IMR-90 (cell line): ENCODE measurements at regions not wholly inside any gene's neighbourhood (a gene's known extent, or its start where the extent isn't known, plus 50 kb on each side); places are given as distances from the start of the nearest gene placed in this dataset.
A peak's percentile ranks its signal among the peaks of the same experiment; 100 is the strongest.

ENCODE experiments used
- ATAC-seq: fragments of 200-7000 bp; cut with Tn5 transposase; 2 replicates; pipeline ENCODE4 v1.9.1; 2020; ENCODE audit warnings: low read depth, mild to moderate bottlenecking, moderate library complexity
- BruUV-seq: library from RNA; stranded (reverse); fragments of 400-500 nt; replicated peaks from 2 replicates; lab custom pipeline; 2021; lab: Mats Ljungman, UMichigan
- CTCF ChIA-PET: fragments of 300-600 bp; formaldehyde crosslinking; extraction: SDS; loops from one replicate; lab custom pipeline; 2021; ENCODE audit warnings: antibody characterized with exemption; lab: Yijun Ruan, JAX
- POLR2A ChIA-PET: fragments of 300-600 bp; sonication (Branson Sonifier 250); formaldehyde crosslinking; loops from one replicate; lab custom pipeline; 2022; ENCODE audit warnings: antibody characterized with exemption; ENCODE audit not compliant: unreplicated experiment; lab: Charles Lee
- DNase-seq: peaks from one replicate; pipeline ENCODE4 v3.0.0; 2013
- H2AFZ ChIP-seq: replicated peaks from 2 replicates; pipeline ENCODE3; 2013; ENCODE audit warnings: low read length, mild to moderate bottlenecking; ENCODE audit not compliant: poor library complexity
- H2AK5ac ChIP-seq: 2 replicates; pipeline ENCODE4 v1.6.1; 2013; ENCODE audit warnings: low read depth, low read length, inconsistent platforms
- H2AK9ac ChIP-seq: replicated peaks from 2 replicates; pipeline ENCODE3; 2013; ENCODE audit warnings: mild to moderate bottlenecking, low read depth, low read length, moderate library complexity; ENCODE audit not compliant: poor library complexity
- H2BK120ac ChIP-seq: 2 replicates; pipeline ENCODE4 v1.6.1; 2013; ENCODE audit warnings: low read depth, low read length, inconsistent platforms
- H2BK15ac ChIP-seq: 3 replicates; pipeline ENCODE4 v1.6.1; 2013; ENCODE audit warnings: low read depth, low read length, inconsistent platforms
- H2BK20ac ChIP-seq: 2 replicates; pipeline ENCODE4 v1.6.1; 2013; ENCODE audit warnings: low read depth, mild to moderate bottlenecking, inconsistent platforms, low read length, moderate library complexity
- H2BK5ac ChIP-seq: 2 replicates; pipeline ENCODE4 v1.6.1; 2013; ENCODE audit warnings: mild to moderate bottlenecking, low read depth, low read length, inconsistent platforms; ENCODE audit not compliant: poor library complexity, severe bottlenecking
- H3K14ac ChIP-seq: replicated peaks from 2 replicates; pipeline ENCODE4 v1.6.1; 2013; ENCODE audit warnings: low read depth, low read length, inconsistent platforms
- H3K18ac ChIP-seq: 2 replicates; pipeline ENCODE4 v1.6.1; 2013; ENCODE audit warnings: low read depth, low read length, control low read depth
- H3K23ac ChIP-seq: 2 replicates; pipeline ENCODE4 v1.6.1; 2013; ENCODE audit warnings: low read depth, low read length, inconsistent platforms
- H3K27ac ChIP-seq: 2 replicates; pipeline ENCODE4 v1.5.1; 2013; ENCODE audit warnings: mild to moderate bottlenecking, control low read depth, low read length; ENCODE audit not compliant: insufficient read depth
- H3K27me3 ChIP-seq: 2 replicates; pipeline ENCODE4 v1.6.1; 2013; ENCODE audit warnings: low read length; ENCODE audit not compliant: control insufficient read depth, insufficient read depth
- H3K36me3 ChIP-seq: 2 replicates; pipeline ENCODE4 v1.6.1; 2013; ENCODE audit warnings: low read length, mixed read lengths; ENCODE audit not compliant: control insufficient read depth, insufficient read depth
- H3K4ac ChIP-seq: 2 replicates; pipeline ENCODE4 v1.6.1; 2013; ENCODE audit warnings: low read depth, low read length, inconsistent platforms
- H3K4me1 ChIP-seq: 2 replicates; pipeline ENCODE4 v1.6.1; 2013; ENCODE audit warnings: low read length, mixed read lengths; ENCODE audit not compliant: control insufficient read depth, insufficient read depth
- H3K4me2 ChIP-seq: 2 replicates; pipeline ENCODE4 v1.6.1; 2013; ENCODE audit warnings: low read depth, mild to moderate bottlenecking, control low read depth, low read length, moderate library complexity
- H3K4me3 ChIP-seq: 2 replicates; pipeline ENCODE4 v1.5.1; 2013; ENCODE audit warnings: low read depth, mild to moderate bottlenecking, control low read depth, low read length, moderate library complexity; ENCODE audit not compliant: insufficient read depth
- H3K56ac ChIP-seq: 2 replicates; pipeline ENCODE4 v1.6.1; 2013; ENCODE audit warnings: low read length, inconsistent platforms; ENCODE audit not compliant: insufficient read depth; ENCODE audit errors: extremely low read depth
- H3K79me1 ChIP-seq, 2 experiments: 2 replicates each; pipeline ENCODE4 v1.6.1; 2013; ENCODE audit warnings: low read length in 2 of 2, inconsistent platforms in 1 of 2, low read depth in 1 of 2
- H3K9ac ChIP-seq: 2 replicates; pipeline ENCODE4 v1.6.1; 2013; ENCODE audit warnings: low read depth, low read length, control low read depth
- H3K9me1 ChIP-seq: 2 replicates; pipeline ENCODE4 v1.6.1; 2013; ENCODE audit warnings: low read length, inconsistent platforms; ENCODE audit not compliant: insufficient read depth
- H3K9me3 ChIP-seq: 2 replicates; pipeline ENCODE4 v1.6.1; 2013; ENCODE audit warnings: low read length; ENCODE audit not compliant: control insufficient read depth, insufficient read depth
- H4K20me1 ChIP-seq: 2 replicates; pipeline ENCODE4 v1.6.1; 2013; ENCODE audit warnings: low read length, inconsistent platforms; ENCODE audit not compliant: insufficient read depth
- H4K5ac ChIP-seq: 2 replicates; pipeline ENCODE4 v1.6.1; 2013; ENCODE audit warnings: mild to moderate bottlenecking, low read depth, low read length, control low read depth
- H4K8ac ChIP-seq, 2 experiments: 2 replicates each; pipeline ENCODE4 v1.6.1; 2013; ENCODE audit warnings: low read depth in 2 of 2, low read length in 2 of 2, control low read depth in 1 of 2, inconsistent platforms in 1 of 2
- H4K91ac ChIP-seq: 2 replicates; pipeline ENCODE4 v1.6.1; 2013; ENCODE audit warnings: low read depth, low read length, inconsistent platforms; ENCODE audit not compliant: insufficient read depth
- MAFK ChIP-seq: IDR thresholded peaks from 2 replicates; pipeline ENCODE4 v1.6.1; 2012; ENCODE audit warnings: low read depth, low read length, improper control_type of control experiment
- NFE2L2 ChIP-seq: fragments of 150-350 bp; IDR thresholded peaks from 2 replicates; pipeline ENCODE4 v1.6.1; 2016; ENCODE audit warnings: low read depth, mild to moderate bottlenecking, low read length
- WGBS, 2 experiments: methylation state at CpG; one replicate each; pipeline versions ENCODE4 v1.1.5 to v1.1.7; 2013; ENCODE audit warnings: missing lambda C conversion rate in 2 of 2; ENCODE audit not compliant: insufficient read length in 1 of 2; ENCODE audit errors: extremely low coverage in 2 of 2; 5-methylcytosine and 5-hydroxymethylcytosine counted together
- dilution Hi-C: fragments of 300-500 bp; cut with HindIII; formaldehyde crosslinking; loops from one replicate; pipeline ENCODE4 v1.14.3; 2018; ENCODE audit warnings: low sequenced_read_pairs; ENCODE audit not compliant: unreplicated experiment
- in situ Hi-C: fragments of 300-500 bp; cut with MboI; formaldehyde crosslinking; loops from 3 replicates; pipeline ENCODE4 v1.14.3; 2019; ENCODE audit warnings: low sequenced_read_pairs, inconsistent platforms, mixed read lengths
- intact Hi-C: fragments of 100-400 bp; cut with micrococcal nuclease; formaldehyde crosslinking; loops from 2 replicates; pipeline ENCODE4 v1.10.0; 2022
- TF ChIP-seq, protein P1 (sequence below): conservative IDR thresholded peaks from 2 replicates; pipeline ENCODE4 v1.5.1; 2012; ENCODE audit warnings: mild to moderate bottlenecking, low read depth, low read length, improper control_type of control experiment

DNA sequence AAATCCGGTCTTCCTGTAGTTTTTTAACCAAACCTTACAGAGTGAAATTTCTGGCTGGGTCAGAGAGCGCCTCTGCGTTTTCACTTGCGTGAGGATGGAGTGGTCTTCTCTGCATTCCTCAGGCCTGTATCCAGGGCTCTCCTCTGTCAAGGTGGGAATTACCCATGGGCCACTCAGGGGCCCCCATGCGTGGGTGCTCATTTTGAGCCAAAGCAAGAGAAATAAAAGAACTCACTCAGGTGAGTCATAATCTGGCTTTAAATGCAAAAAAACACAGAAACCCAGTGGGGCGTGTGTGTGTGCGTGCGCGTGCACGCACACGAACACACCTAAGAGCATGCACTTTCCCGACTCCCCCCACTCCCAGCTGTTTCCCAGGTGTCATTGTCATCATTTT is 104.0 kb upstream of the PWP1 start:
- H2BK20ac ChIP-seq, result no peak overlapping the region
- H3K27me3 ChIP-seq, result no peaks in the 10 kb centered on the region
- TF ChIP-seq, protein P1, sequence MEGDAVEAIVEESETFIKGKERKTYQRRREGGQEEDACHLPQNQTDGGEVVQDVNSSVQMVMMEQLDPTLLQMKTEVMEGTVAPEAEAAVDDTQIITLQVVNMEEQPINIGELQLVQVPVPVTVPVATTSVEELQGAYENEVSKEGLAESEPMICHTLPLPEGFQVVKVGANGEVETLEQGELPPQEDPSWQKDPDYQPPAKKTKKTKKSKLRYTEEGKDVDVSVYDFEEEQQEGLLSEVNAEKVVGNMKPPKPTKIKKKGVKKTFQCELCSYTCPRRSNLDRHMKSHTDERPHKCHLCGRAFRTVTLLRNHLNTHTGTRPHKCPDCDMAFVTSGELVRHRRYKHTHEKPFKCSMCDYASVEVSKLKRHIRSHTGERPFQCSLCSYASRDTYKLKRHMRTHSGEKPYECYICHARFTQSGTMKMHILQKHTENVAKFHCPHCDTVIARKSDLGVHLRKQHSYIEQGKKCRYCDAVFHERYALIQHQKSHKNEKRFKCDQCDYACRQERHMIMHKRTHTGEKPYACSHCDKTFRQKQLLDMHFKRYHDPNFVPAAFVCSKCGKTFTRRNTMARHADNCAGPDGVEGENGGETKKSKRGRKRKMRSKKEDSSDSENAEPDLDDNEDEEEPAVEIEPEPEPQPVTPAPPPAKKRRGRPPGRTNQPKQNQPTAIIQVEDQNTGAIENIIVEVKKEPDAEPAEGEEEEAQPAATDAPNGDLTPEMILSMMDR, result no peak
- no peak for TF ChIP-seq NFE2L2
- TF ChIP-seq MAFK, result no peak
- BruUV-seq, result no TSS peak
- H3K56ac ChIP-seq, result no peak overlapping the region
- no peak overlapping the region for H2AK5ac ChIP-seq
- H4K8ac ChIP-seq, result no peak overlapping the region
- no peak overlapping the region for H3K14ac ChIP-seq
- ATAC-seq (no peak), DNase-seq (no peak)
- no peaks in the 10 kb centered on the region for H3K36me3 ChIP-seq
- no peaks in the 10 kb centered on the region for H3K9me3 ChIP-seq
- H2BK5ac ChIP-seq, result no peak overlapping the region
- H3K79me1 ChIP-seq, result no peaks in the 10 kb centered on the region
- H3K9me1 ChIP-seq, result peaks cover 4% of the 10 kb centered on the region; the same call in 1 of the 2 replicates
- no peak overlapping the region for H3K4me3 ChIP-seq
- no peak overlapping the region for H3K4ac ChIP-seq
- H3K23ac ChIP-seq, result no peak overlapping the region
- ChIA-PET CTCF (no interaction called here), POLR2A (no interaction called here)
- H2BK120ac ChIP-seq, result no peak overlapping the region
- in situ Hi-C loops (no loop called here), dilution Hi-C loops (no loop called here), intact Hi-C loops (no loop called here)
- no peaks in the 10 kb centered on the region for H4K20me1 ChIP-seq
- no peak overlapping the region for H4K91ac ChIP-seq
- H3K9ac ChIP-seq, result no peak overlapping the region
- no peak overlapping the region for H3K18ac ChIP-seq
- H2AK9ac ChIP-seq, result no peak overlapping the region
- peak overlapping the region; percentile 85 for H2AFZ ChIP-seq
- whole genome bisulfite sequencing, 2 experiments, result 90% methylated on average over 8 of the region's 12 CpGs; no CpG with 5 or more reads in 1 of the 2 experiments
- peak overlapping the region; percentile 19; the same call in 1 of the 2 replicates for H3K4me2 ChIP-seq
- H4K5ac ChIP-seq, result no peak overlapping the region
- H3K4me1 ChIP-seq, result peaks cover 9% of the 10 kb centered on the region
- H3K27ac ChIP-seq, result no peak overlapping the region
- no peak overlapping the region for H2BK15ac ChIP-seq
